HG03095 (cell line): ENCODE measurements at regions not wholly inside any gene's neighbourhood (a gene's known extent, or its start where the extent isn't known, plus 50 kb on each side); places are given as distances from the start of the nearest gene placed in this dataset.

Source experiments
- ATAC-seq: cut with Tn5 transposase; IDR thresholded peaks from one replicate; pipeline ENCODE4 v1.9.1; 2021; ENCODE audit warnings: moderate library complexity; ENCODE audit not compliant: unreplicated experiment

DNA sequence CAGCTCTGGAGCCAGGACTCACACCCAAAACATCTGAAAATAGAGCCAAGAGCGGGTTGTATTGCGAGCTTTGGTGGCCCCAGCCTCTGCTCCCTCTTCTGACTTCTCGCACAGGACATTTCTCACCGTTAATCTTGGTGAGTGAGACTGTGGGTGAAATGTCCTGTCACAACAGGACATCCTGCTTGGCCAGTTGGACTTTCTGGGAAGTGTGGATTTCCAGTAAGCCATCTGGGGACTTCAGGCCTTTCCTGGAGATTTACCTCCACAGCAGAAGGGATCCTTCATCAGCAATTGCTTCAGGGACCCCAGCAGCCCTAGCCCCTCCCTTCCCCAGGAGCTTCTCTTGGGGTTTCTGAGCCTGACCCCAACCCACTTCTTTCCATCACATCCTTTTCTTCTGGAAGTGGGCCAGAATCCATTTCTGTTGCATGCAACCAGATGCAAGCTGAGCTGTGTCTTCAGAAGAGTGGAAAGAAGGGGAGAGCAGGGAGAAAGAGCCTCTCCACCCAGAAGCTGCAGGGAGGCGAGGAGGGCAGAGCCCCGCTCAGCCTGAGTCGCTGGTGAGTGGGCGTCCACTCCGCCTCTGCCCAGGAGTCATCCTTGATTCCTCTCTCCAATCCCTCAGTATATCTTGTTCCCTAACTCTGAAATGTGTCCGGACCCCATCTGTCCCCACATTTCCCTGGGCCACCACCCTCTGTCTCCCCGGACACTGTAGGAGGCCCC, 50.3 kb upstream of the GADD45G start:
- ATAC-seq = no peak

DNA sequence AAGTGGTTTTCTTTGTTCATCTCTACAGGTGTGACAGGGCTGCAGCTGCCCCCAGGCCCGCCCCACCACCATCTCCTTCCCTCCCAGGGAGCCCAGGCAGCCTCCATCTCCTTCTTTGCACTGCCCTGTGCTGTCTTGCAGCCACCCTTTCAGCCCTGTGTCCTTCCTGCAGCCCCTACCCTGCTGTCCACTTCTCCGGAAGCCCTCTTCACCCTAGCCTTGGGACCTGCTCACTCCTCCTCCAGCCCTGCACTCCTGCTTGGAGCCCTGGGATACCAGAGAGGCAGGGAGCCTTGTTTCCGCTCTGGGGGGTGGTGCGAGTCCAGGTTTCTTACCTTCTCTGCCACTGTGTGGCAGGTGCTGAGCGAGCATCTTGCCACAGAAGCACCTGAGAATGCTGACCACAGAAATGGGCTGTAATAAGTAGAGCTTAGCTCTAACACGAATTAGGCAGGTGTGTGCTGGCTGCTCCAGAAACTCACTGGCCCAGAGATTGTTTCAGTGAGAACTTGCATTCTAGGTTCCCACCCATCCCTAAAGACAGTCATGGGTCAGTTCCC, 51.3 kb upstream of the GADD45G start:
- no peak for ATAC-seq

DNA sequence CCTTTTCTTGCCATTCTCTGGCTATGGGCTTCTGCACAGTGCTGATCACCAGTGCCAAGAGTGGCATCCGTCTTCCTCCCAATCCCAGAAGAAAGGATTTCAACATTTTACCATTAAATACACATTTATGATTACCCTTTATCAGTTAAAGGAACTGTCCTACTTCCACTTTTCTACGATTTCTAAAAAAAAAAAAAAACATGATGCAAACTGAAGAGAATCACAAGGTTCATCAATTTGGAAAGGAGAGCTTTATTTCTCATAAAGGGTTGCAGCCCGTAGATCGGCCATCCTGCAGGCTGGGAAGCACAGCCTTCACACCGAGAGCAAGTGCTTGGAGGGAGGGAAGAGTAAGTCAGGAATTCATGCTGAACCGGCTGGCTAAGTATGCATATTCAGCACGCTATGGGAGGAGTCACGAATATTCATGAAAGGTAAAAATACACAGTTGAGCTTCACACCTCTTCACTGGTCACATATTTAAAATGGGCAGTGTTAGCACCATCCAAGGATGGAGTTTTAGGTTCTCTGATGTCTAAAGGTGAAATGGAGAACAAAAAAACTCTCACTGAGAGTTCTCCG, 52.5 kb upstream of the SEMA4D start:
- no peak for ATAC-seq

DNA sequence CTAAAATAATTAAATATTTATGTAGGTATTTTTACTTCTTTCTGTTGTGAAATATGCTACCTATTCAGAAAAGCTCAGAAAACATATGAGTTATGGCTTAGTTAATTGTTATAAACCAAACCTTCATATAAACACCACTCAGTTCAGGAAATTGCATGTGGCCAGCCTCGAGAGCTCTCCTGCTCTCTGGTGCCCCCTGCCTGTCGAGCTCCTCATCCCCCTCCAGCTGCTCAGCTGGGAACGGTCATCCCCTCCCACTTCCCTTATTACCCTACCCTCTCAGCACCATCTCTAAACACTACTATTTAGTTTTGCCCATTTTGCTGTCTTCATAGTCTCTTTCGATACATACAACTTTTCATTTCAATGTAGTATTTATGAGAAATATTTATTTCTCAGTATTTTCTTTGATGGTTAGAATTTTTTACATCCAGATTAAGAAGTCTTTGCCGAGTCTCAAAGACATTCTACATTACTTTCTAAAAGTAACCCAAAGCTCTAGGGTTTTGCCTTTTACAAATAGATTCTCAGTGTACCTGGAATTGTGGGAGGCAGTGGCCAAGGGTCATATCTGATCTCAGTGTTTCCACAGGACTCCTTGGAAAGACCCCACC, 51.2 kb upstream of the SEMA4D start:
- ATAC-seq = peak; percentile 76

DNA sequence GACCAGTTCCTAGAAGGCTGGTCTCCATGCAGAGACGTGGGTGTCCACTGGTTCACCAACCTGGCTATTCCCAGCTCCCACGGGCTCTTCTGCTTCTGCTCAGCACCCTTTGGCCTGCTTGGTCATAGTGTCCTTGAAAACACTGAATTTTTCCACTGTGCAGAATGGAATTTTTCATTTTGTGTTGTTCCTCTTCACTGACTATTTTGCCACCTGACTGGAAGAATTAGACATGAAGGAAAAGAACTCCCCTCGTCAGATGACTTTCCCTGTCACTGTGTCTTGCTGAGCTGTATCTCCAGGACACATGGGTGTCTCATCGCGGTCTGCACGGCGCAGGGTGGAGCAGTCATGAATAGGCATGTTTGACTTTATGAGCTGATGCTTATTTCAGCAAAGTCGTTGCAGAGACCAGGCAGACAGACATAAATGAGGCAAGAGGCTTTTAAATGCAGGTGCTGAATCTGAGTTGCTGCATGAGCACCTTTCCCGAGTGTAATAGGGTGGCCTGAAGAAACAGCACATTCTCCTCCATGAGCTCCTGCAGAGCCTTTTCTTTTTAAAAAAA, 50.2 kb upstream of the SEMA4D start:
- no peak for ATAC-seq
